ENCODE measurements at regions not wholly inside any gene's neighbourhood (a gene's known extent, or its start where the extent isn't known, plus 50 kb on each side); places are given as distances from the start of the nearest gene placed in this dataset.

DNA sequence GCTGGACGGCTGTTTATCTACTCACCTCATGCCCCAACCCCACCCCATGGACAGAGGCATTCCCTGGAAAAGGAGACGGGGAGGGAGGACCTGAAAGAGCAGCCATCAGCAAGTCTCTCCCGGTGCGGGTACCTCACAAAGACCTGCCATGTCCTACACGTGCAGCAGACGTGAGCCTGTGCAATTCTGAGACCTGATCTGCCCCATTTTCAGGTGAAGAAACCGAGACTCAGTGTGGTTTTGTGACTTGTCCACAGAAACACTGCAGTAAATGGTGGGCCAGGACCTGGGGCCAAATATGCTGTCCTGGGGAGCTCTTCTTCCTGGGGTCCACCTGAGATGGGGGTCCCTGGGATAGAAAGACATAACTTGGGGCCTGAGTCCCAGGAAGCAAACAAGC lies 137.0 kb upstream of the LINGO1 start:
- 65 to 82% (median 71%) methylated on average over 6 to 7 of the region's 7 CpGs for WGBS, 5 donors
- peaks cover 0 to 47% (median 9%) of the 10 kb centered on the region in 3 donors for H3K27me3 ChIP-seq
- no peaks in the 10 kb centered on the region for H3K9me3 ChIP-seq
- no peak overlapping the region for H3K27ac ChIP-seq
- H3K4me3 ChIP-seq, result no peak overlapping the region
- TF ChIP-seq CTCF (IDR thresholded peaks at IDR 0.05), result no peak
- TF ChIP-seq EP300 (IDR thresholded peaks at IDR 0.05), result no peak
- no peak for TF ChIP-seq POLR2AphosphoS5 (IDR thresholded peaks at IDR 0.05)
- TF ChIP-seq POLR2A (IDR thresholded peaks at IDR 0.05), result no peak
- intact Hi-C loops (cut with DNase I; ENCODE audit: low total_unique reads), result no loop called here
- no peaks in the 10 kb centered on the region for H3K36me3 ChIP-seq
- no peaks in the 10 kb centered on the region for H3K4me1 ChIP-seq
- DNase-seq, result no peak

GRCh38 chr15:77768521-77769078 lies 135.9 kb upstream of the LINGO1 start:
- no peaks in the 10 kb centered on the region for H3K9me3 ChIP-seq
- TF ChIP-seq POLR2AphosphoS5 (IDR thresholded peaks at IDR 0.05) (no peak), POLR2A (IDR thresholded peaks at IDR 0.05) (no peak), CTCF (IDR thresholded peaks at IDR 0.05) (no peak), EP300 (IDR thresholded peaks at IDR 0.05) (no peak)
- no peak for DNase-seq
- H3K27ac ChIP-seq, result no peak overlapping the region
- H3K27me3 ChIP-seq, result peaks cover 0 to 58% (median 12%) of the 10 kb centered on the region in 3 donors
- 30 to 50% (median 43%) methylated on average over 7 of the region's 7 CpGs for WGBS, 5 donors
- no peaks in the 10 kb centered on the region for H3K4me1 ChIP-seq
- intact Hi-C loops (cut with DNase I; ENCODE audit: low total_unique reads), result no loop called here
- H3K36me3 ChIP-seq, result no peaks in the 10 kb centered on the region
- H3K4me3 ChIP-seq, result no peak overlapping the region

DNA sequence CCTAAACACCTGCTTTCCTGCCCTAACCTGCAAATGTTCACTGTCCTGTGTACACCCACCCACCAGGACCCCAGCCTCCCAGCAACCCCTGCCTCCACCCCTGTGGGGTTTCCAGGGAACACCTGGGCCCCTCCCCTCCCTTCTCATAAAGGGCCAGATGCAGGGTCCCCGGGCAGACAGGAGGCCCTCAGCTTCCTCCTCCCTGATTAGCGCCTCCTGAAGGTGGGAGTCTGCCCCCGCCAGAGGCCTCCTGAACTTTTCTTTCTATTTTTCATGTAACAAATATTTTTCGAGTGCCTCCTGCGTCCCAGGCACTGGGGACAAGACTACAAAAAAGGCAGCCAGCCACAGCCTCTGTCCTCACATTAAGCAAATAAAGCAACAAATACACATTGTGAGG lies 135.4 kb upstream of the LINGO1 start:
- no peak for DNase-seq
- H3K27ac ChIP-seq, result no peak overlapping the region
- no peak overlapping the region for H3K4me3 ChIP-seq
- no peaks in the 10 kb centered on the region for H3K9me3 ChIP-seq
- 20 to 45% (median 34%) methylated on average over 5 of the region's 5 CpGs for WGBS, 5 donors
- no peak for TF ChIP-seq CTCF (IDR thresholded peaks at IDR 0.05)
- TF ChIP-seq POLR2A (IDR thresholded peaks at IDR 0.05), result no peak
- TF ChIP-seq POLR2AphosphoS5 (IDR thresholded peaks at IDR 0.05), result no peak
- no peak for TF ChIP-seq EP300 (IDR thresholded peaks at IDR 0.05)
- no peaks in the 10 kb centered on the region for H3K4me1 ChIP-seq
- peaks cover 0 to 63% (median 17%) of the 10 kb centered on the region in 3 donors for H3K27me3 ChIP-seq
- H3K36me3 ChIP-seq, result no peaks in the 10 kb centered on the region
- intact Hi-C loops (cut with DNase I; ENCODE audit: low total_unique reads), result no loop called here

- WGBS, 5 donors, result 53 to 67% (median 61%) methylated on average over 4 of the region's 4 CpGs
- no peaks in the 10 kb centered on the region for H3K4me1 ChIP-seq
- TF ChIP-seq CTCF (IDR thresholded peaks at IDR 0.05) (no peak), POLR2AphosphoS5 (IDR thresholded peaks at IDR 0.05) (no peak), POLR2A (IDR thresholded peaks at IDR 0.05) (no peak), EP300 (IDR thresholded peaks at IDR 0.05) (no peak)
Measured at GRCh38 chr15:77764095-77764494, 131.4 kb upstream of the LINGO1 start.

More at GRCh38 chr15:77764095-77764494, 131.4 kb upstream of the LINGO1 start:
- Histone ChIP-seq H3K4me3 (no peak overlapping the region), H3K27ac (no peak overlapping the region), H3K36me3 (no peaks in the 10 kb centered on the region), H3K27me3 (peaks cover 0 to 62% (median 22%) of the 10 kb centered on the region in 3 donors), H3K9me3 (no peaks in the 10 kb centered on the region)
- intact Hi-C loops (cut with DNase I; ENCODE audit: low total_unique reads), result no loop called here
- DNase-seq, result no peak
